Neural crest cell (in vitro differentiated cells): ENCODE measurements at regions not wholly inside any gene's neighbourhood (a gene's known extent, or its start where the extent isn't known, plus 50 kb on each side); places are given as distances from the start of the nearest gene placed in this dataset.
"Not testable (repeated sequence)": the region's sequence is repeated elsewhere in the genome, so short reads cannot be mapped to it uniquely, and the experiment has no call there.

Experiments used
- DNase-seq: peaks from one replicate; pipeline ENCODE4 v3.0.0; 2021; ENCODE audit warnings: low read depth, mixed read lengths, low spot score
- H3K27ac Mint-ChIP-seq: one replicate; pipeline ENCODE4 v1.8.0; 2021; ENCODE audit warnings: mild to moderate bottlenecking, mixed read lengths; ENCODE audit not compliant: unreplicated experiment
- H3K27me3 Mint-ChIP-seq: 2 replicates; pipeline ENCODE4 v1.8.0; 2021; ENCODE audit warnings: low read depth, mild to moderate bottlenecking, mixed read lengths
- H3K36me3 Mint-ChIP-seq: 2 replicates; pipeline ENCODE4 v1.8.0; 2021; ENCODE audit warnings: low read depth, mild to moderate bottlenecking, mixed read lengths
- H3K4me1 Mint-ChIP-seq: 2 replicates; pipeline ENCODE4 v1.8.0; 2021; ENCODE audit warnings: mixed read lengths
- H3K4me3 Mint-ChIP-seq: one replicate; pipeline ENCODE4 v1.8.0; 2021; ENCODE audit warnings: mild to moderate bottlenecking, mixed read lengths
- H3K9me3 Mint-ChIP-seq: 2 replicates; pipeline ENCODE4 v1.8.0; 2021; ENCODE audit warnings: mixed read lengths
- CTCF ChIP-seq: fragments of 200-600 bp; sonication (generic); conservative IDR thresholded peaks from 2 replicates; pipeline ENCODE4 v1.5.0; 2021; ENCODE audit warnings: antibody characterized with exemption, mild to moderate bottlenecking

DNA sequence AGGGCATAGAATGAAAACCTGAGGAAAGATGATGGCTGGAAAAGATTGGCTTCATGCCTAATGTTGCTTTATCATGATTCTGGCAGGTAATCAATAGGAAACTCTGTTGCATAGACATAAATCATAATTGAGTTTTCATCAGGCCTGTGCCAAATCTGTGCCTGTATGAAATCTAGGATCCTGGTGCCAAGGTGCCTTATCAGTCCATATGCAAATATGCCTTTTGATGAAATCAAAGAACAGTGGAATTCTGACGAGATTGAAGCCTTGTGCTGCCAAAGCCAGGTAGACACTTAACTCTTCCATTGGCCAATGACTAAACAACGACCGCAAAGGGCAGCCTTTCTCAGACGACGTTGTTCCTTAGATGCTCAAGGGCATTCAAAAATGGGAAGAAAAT, 170.0 kb upstream of the CRIM1 start:
- no peak overlapping the region for H3K4me3 Mint-ChIP-seq
- H3K27ac Mint-ChIP-seq = no peak overlapping the region
- peaks cover 9% of the 10 kb centered on the region for H3K4me1 Mint-ChIP-seq
- TF ChIP-seq CTCF = no peak
- H3K9me3 Mint-ChIP-seq = peaks cover 5% of the 10 kb centered on the region
- H3K36me3 Mint-ChIP-seq = peaks cover 4% of the 10 kb centered on the region
- no peak for DNase-seq
- no peaks in the 10 kb centered on the region for H3K27me3 Mint-ChIP-seq

DNA sequence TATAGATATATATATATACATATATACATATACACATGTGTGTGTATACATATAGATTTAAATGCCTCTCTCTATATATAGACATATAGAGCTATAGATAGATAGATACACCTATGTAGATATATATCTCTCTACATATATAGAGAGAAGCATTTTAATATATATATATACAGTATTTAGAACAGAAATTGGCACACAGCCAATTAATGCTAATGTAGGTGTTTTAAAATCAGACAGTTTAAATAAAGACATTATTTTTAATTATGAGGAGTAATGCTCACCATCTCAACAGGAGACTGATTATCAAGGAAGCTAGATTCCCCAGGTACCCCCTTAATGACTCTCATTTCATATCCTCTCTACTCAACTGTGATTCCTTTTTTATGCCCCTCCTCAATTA, 170.7 kb upstream of the CRIM1 start:
- Mint-ChIP-seq H3K4me1 (peaks cover 9% of the 10 kb centered on the region), H3K27me3 (no peaks in the 10 kb centered on the region), H3K27ac (no peak overlapping the region), H3K36me3 (peaks cover 4% of the 10 kb centered on the region), H3K4me3 (no peak overlapping the region), H3K9me3 (peaks cover 5% of the 10 kb centered on the region)
- no peak for TF ChIP-seq CTCF
- no peak for DNase-seq

DNA sequence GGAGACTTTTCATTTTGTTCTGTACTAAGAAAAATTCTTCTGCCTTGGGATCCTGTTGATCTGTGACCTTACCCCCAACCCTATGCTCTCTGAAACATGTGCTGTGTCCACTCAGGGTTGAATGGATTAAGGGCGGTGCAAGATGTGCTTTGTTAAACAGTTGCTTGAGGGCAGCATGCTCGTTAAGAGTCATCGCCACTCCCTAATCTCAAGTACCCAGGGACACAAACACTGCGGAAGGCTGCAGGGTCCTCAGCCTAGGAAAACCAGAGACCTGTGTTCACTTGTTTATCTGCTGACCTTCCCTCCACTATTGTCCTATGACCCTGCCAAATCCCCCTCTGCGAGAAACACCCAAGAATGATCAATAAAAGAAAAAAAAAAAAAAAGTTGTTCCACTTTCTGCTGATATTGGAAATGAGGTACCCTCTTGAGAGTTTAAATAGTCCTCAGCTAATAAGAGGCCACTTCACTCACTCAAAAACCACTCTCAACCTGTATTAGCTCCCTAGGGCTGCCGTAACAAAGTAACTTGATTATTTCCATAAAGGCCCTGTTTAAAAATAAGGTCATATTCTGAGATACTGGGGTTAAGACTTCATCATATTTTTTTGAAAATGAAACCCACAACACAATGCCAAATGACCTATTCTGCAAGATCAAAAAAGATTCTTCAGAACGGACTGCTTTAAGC, 174.6 kb upstream of the CRIM1 start:
- Mint-ChIP-seq H3K4me3 (peak overlapping the region; percentile 31), H3K4me1 (peaks cover 24% of the 10 kb centered on the region)
- H3K27ac Mint-ChIP-seq, H3K27me3 Mint-ChIP-seq, DNase-seq, H3K36me3 Mint-ChIP-seq, H3K9me3 Mint-ChIP-seq: not testable (repeated sequence)

- not testable (repeated sequence) for H3K27ac Mint-ChIP-seq, H3K9me3 Mint-ChIP-seq, DNase-seq, H3K4me3 Mint-ChIP-seq, H3K36me3 Mint-ChIP-seq, H3K27me3 Mint-ChIP-seq
- H3K4me1 Mint-ChIP-seq = peaks cover 24% of the 10 kb centered on the region
These were observed 175.3 kb upstream of the CRIM1 start for GRCh38 chr2:36180293-36180692.

- H3K27me3 Mint-ChIP-seq, DNase-seq, H3K4me3 Mint-ChIP-seq, H3K9me3 Mint-ChIP-seq, H3K27ac Mint-ChIP-seq, H3K36me3 Mint-ChIP-seq: not testable (repeated sequence)
- peaks cover 27% of the 10 kb centered on the region for H3K4me1 Mint-ChIP-seq
These were observed 175.8 kb upstream of the CRIM1 start for GRCh38 chr2:36179668-36180269.

DNA sequence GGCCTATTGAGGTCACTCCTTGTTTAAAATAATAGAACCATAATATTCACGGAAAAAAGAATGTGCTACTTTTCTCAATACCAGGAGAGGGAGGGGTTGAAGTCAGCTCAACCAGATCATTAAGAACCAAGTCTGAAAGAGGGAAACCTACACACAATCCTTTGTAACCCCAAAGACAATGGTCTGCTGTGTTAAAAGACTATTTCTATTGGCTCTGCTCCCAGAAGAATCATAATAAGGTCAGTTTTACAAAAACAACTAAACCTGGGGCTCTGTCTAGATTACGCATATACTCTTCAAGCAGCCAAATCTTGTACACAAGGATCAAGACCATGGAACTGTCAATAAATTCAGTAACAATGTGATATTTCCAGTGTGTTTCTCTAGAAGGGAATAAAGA, 177.2 kb upstream of the CRIM1 start:
- H3K27ac Mint-ChIP-seq = no peak overlapping the region
- DNase-seq = no peak
- H3K4me1 Mint-ChIP-seq = peaks cover 41% of the 10 kb centered on the region

More for the DNA sequence above, 177.2 kb upstream of the CRIM1 start:
- no peak for TF ChIP-seq CTCF
- Mint-ChIP-seq H3K36me3 (peaks cover 6% of the 10 kb centered on the region), H3K9me3 (peaks cover 5% of the 10 kb centered on the region), H3K27me3 (no peaks in the 10 kb centered on the region), H3K4me3 (peak overlapping the region; percentile 6)
